ENCODE measurements at regions not wholly inside any gene's neighbourhood (a gene's known extent, or its start where the extent isn't known, plus 50 kb on each side); places are given as distances from the start of the nearest gene placed in this dataset.

DNA sequence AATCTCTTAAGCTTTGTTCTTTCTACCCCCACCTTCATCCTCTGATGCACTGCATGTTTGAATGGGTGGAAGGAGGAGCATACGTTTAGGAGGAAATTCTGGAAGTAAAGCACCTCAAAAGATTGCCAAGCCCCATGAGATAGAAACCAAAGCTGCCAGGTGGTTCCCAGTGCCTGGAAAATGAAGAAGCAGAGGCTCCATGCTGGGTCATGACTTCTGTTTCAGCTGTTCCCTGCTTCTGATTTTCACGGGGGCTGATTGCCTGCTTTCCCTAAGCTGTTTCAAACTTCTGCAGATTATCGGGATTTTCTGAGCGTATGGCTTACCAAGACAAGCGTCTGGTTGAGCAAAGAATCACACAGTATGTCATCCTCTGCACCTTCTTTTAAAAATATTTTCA, 87.5 kb upstream of the SYNDIG1 start:
- H3K9me3 ChIP-seq (ENCODE audit: control extremely low read depth in 1 of 3, control insufficient read depth in 2 of 3, insufficient read depth in 1 of 3, low read length in 2 of 3): no peaks in the 10 kb centered on the region

DNA sequence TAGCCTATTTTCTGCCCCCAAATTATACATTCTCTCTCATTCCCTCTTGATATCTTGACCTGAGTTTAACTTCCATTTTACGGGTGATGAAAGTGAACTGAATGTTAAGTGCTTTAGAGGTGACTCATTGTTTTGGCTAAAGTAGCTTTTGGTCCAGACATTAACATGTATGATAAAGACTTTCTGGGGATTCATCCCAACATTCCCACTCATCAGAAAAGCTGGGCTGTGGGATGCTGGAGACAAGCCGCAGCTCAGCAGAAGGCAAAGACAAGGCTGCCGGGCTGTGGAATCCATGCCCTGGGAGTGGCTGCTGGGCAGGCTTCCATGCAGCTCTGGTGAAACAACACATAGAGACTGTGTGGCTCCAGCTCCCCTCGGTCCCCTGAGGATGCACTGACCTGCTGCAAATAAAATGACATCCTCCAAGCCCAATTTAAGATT, 89.9 kb upstream of the SYNDIG1 start:
- DNase-seq: no peak
- intact Hi-C loops (cut with micrococcal nuclease): no loop called here
- H3K27ac ChIP-seq (ENCODE audit: low read length in 2 of 2): no peak overlapping the region
- TF ChIP-seq, protein P1, sequence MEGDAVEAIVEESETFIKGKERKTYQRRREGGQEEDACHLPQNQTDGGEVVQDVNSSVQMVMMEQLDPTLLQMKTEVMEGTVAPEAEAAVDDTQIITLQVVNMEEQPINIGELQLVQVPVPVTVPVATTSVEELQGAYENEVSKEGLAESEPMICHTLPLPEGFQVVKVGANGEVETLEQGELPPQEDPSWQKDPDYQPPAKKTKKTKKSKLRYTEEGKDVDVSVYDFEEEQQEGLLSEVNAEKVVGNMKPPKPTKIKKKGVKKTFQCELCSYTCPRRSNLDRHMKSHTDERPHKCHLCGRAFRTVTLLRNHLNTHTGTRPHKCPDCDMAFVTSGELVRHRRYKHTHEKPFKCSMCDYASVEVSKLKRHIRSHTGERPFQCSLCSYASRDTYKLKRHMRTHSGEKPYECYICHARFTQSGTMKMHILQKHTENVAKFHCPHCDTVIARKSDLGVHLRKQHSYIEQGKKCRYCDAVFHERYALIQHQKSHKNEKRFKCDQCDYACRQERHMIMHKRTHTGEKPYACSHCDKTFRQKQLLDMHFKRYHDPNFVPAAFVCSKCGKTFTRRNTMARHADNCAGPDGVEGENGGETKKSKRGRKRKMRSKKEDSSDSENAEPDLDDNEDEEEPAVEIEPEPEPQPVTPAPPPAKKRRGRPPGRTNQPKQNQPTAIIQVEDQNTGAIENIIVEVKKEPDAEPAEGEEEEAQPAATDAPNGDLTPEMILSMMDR (IDR thresholded peaks at IDR 0.05): no peak
- TF ChIP-seq EZH2 (IDR thresholded peaks at IDR 0.05; ENCODE audit: borderline replicate concordance, insufficient read depth, low read depth, low read length, poor library complexity, severe bottlenecking): no peak
- H3K9ac ChIP-seq (ENCODE audit: low read length): no peak overlapping the region
- 85% methylated on average over 3 of the region's 4 CpGs for WGBS (ENCODE audit: insufficient coverage)
- peaks cover 13% of the 10 kb centered on the region for H3K27me3 Mint-ChIP-seq
- H3K27me3 ChIP-seq (replicated peaks in 1 of 4; ENCODE audit: control extremely low read depth in 1 of 4, control insufficient read depth in 3 of 4, insufficient read depth in 4 of 4, low read length in 3 of 4): no peaks in the 10 kb centered on the region
- POLR2A ChIA-PET: no interaction called here
- H3K4me3 Mint-ChIP-seq: no peak overlapping the region
- no peak overlapping the region for H3K4me2 ChIP-seq (replicated peaks; ENCODE audit: low read depth, low read length, poor library complexity, severe bottlenecking)
- H3K4me1 Mint-ChIP-seq: no peaks in the 10 kb centered on the region
- ATAC-seq (ENCODE audit: low read depth): no peak
- no peak overlapping the region for H3K27ac Mint-ChIP-seq
- H3K9me3 ChIP-seq (ENCODE audit: control extremely low read depth in 1 of 3, control insufficient read depth in 2 of 3, insufficient read depth in 1 of 3, low read length in 2 of 3): no peaks in the 10 kb centered on the region
- H2AFZ ChIP-seq (ENCODE audit: insufficient read depth, low read depth, low read length, poor library complexity, severe bottlenecking): no peak overlapping the region
- H3K9me3 Mint-ChIP-seq (ENCODE audit: insufficient read depth): no peaks in the 10 kb centered on the region
- no peaks in the 10 kb centered on the region for H3K36me3 ChIP-seq (replicated peaks in 1 of 2; ENCODE audit: control extremely low read depth in 1 of 2, control insufficient read depth in 1 of 2, extremely low read depth in 1 of 2, insufficient read depth in 2 of 2, low read length in 1 of 2)
- CTCF ChIA-PET: no interaction called here
- H4K20me1 ChIP-seq (ENCODE audit: control insufficient read depth, insufficient read depth, low read length, poor library complexity, severe bottlenecking): no peaks in the 10 kb centered on the region
- no peaks in the 10 kb centered on the region for H3K4me1 ChIP-seq (ENCODE audit: control insufficient read depth in 2 of 2, insufficient read depth in 2 of 2, low read length in 2 of 2)
- no peak overlapping the region for H3K4me3 ChIP-seq (ENCODE audit: control extremely low read depth in 1 of 5, extremely low read depth in 1 of 5, insufficient read depth in 1 of 5, low read depth in 2 of 5, low read length in 4 of 5)
- no peaks in the 10 kb centered on the region for H3K79me2 ChIP-seq (ENCODE audit: control insufficient read depth, insufficient read depth, low read length)

More for the DNA sequence above, 87.5 kb upstream of the SYNDIG1 start:
- Histone ChIP-seq H3K4me3 (ENCODE audit: control extremely low read depth in 1 of 5, extremely low read depth in 1 of 5, insufficient read depth in 1 of 5, low read depth in 2 of 5, low read length in 4 of 5) (no peak overlapping the region), H2AFZ (ENCODE audit: insufficient read depth, low read depth, low read length, poor library complexity, severe bottlenecking) (no peak overlapping the region), H3K9ac (ENCODE audit: low read length) (no peak overlapping the region), H4K20me1 (ENCODE audit: control insufficient read depth, insufficient read depth, low read length, poor library complexity, severe bottlenecking) (no peaks in the 10 kb centered on the region), H3K79me2 (ENCODE audit: control insufficient read depth, insufficient read depth, low read length) (no peaks in the 10 kb centered on the region), H3K27ac (ENCODE audit: low read length in 2 of 2) (no peak overlapping the region), H3K27me3 (replicated peaks in 1 of 4; ENCODE audit: control extremely low read depth in 1 of 4, control insufficient read depth in 3 of 4, insufficient read depth in 4 of 4, low read length in 3 of 4) (no peaks in the 10 kb centered on the region), H3K4me2 (replicated peaks; ENCODE audit: low read depth, low read length, poor library complexity, severe bottlenecking) (no peak overlapping the region), H3K4me1 (ENCODE audit: control insufficient read depth in 2 of 2, insufficient read depth in 2 of 2, low read length in 2 of 2) (no peaks in the 10 kb centered on the region), H3K36me3 (replicated peaks in 1 of 2; ENCODE audit: control extremely low read depth in 1 of 2, control insufficient read depth in 1 of 2, extremely low read depth in 1 of 2, insufficient read depth in 2 of 2, low read length in 1 of 2) (no peaks in the 10 kb centered on the region)
- H3K4me1 Mint-ChIP-seq: no peaks in the 10 kb centered on the region
- intact Hi-C loops (cut with micrococcal nuclease): no loop called here
- no peak for DNase-seq
- ATAC-seq (ENCODE audit: low read depth): no peak
- TF ChIP-seq, protein P1 (IDR thresholded peaks at IDR 0.05): no peak
- no peak for TF ChIP-seq EZH2 (IDR thresholded peaks at IDR 0.05; ENCODE audit: borderline replicate concordance, insufficient read depth, low read depth, low read length, poor library complexity, severe bottlenecking)
- 73% methylated on average over 5 of the region's 5 CpGs for whole genome bisulfite sequencing (ENCODE audit: insufficient coverage)
- H3K27ac Mint-ChIP-seq: no peak overlapping the region
- H3K4me3 Mint-ChIP-seq: no peak overlapping the region
- POLR2A ChIA-PET: no interaction called here
- CTCF ChIA-PET: no interaction called here
- H3K9me3 Mint-ChIP-seq (ENCODE audit: insufficient read depth): no peaks in the 10 kb centered on the region
- peaks cover 14% of the 10 kb centered on the region for H3K27me3 Mint-ChIP-seq
